ENCODE measurements at regions not wholly inside any gene's neighbourhood (a gene's known extent, or its start where the extent isn't known, plus 50 kb on each side); places are given as distances from the start of the nearest gene placed in this dataset.

GRCh38 chr1:224513787-224514209 lies 79.2 kb upstream of the WDR26 start:
- TF ChIP-seq, protein P1, sequence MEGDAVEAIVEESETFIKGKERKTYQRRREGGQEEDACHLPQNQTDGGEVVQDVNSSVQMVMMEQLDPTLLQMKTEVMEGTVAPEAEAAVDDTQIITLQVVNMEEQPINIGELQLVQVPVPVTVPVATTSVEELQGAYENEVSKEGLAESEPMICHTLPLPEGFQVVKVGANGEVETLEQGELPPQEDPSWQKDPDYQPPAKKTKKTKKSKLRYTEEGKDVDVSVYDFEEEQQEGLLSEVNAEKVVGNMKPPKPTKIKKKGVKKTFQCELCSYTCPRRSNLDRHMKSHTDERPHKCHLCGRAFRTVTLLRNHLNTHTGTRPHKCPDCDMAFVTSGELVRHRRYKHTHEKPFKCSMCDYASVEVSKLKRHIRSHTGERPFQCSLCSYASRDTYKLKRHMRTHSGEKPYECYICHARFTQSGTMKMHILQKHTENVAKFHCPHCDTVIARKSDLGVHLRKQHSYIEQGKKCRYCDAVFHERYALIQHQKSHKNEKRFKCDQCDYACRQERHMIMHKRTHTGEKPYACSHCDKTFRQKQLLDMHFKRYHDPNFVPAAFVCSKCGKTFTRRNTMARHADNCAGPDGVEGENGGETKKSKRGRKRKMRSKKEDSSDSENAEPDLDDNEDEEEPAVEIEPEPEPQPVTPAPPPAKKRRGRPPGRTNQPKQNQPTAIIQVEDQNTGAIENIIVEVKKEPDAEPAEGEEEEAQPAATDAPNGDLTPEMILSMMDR (IDR thresholded peaks at IDR 0.05), result peak in 1 of 3 donors; percentile 56
- TF ChIP-seq POLR2A (IDR thresholded peaks at IDR 0.05), result no peak
